HG03558 (cell line): ENCODE measurements at regions not wholly inside any gene's neighbourhood (a gene's known extent, or its start where the extent isn't known, plus 50 kb on each side); places are given as distances from the start of the nearest gene placed in this dataset.
A peak's percentile ranks its signal among the peaks of the same experiment; 100 is the strongest.
"Not testable (repeated sequence)": the region's sequence is repeated elsewhere in the genome, so short reads cannot be mapped to it uniquely, and the experiment has no call there.

Source experiments
- ATAC-seq: cut with Tn5 transposase; IDR thresholded peaks from one replicate; pipeline ENCODE4 v1.9.1; 2021; ENCODE audit warnings: moderate number of reproducible peaks; ENCODE audit not compliant: unreplicated experiment; ENCODE audit errors: extremely low read depth

DNA sequence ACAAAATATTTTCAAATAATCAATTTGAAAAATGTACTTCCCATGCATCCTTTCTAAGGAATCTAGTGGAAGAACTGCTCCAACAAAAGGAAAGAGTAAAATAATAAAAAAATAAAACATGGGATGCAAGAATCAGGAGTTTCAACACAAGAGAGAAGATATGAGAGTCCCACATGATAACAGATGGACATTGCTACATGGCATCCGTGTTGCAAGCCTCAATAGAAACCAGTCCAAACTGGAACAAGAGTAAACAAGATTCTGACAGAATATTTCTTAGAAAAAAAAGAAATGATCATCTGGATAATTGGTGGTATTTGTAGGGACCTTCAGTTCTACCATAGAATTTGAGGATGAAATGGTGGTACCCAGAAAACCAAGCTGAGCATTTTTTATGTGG is 186.8 kb downstream of the FRK start:
- ATAC-seq = no peak

DNA sequence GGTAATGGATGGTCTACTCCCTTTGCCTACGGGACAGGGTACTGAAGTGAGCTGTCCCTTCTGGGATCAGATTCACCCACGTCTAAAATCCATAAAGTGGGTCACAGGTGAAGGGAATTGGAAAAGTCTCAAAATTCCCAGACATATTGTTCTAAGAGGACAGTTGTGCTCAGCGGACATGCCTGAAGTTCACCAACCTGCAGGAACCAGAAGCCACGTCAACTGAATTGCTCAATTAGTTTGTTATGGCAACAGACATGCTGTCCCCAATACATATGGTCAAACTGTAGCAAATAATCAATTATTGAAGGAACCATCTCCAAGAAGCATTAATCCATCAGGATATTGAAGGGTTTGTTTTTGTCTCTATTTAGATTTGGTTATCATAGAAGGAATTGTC is 190.2 kb downstream of the FRK start:
- no peak for ATAC-seq

DNA sequence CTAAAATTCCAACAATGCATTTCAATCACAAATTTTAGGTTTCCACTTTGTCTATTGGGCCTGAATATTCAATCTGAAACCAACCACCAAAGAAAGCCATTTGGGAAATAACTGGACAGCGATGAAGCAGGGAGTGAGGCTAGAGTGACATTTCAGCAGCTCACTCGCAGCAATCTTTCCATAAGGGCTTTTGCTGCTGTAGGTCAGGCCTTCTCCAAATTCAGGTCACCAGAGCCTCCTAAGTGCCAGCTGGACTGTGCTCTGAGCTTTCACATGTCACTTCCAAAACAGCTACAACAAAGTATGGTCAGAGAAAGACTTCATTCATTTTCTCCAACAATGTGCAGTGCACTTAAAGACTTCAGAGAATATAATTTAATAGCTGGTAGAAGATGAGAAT is 194.8 kb downstream of the FRK start:
- ATAC-seq = no peak

DNA sequence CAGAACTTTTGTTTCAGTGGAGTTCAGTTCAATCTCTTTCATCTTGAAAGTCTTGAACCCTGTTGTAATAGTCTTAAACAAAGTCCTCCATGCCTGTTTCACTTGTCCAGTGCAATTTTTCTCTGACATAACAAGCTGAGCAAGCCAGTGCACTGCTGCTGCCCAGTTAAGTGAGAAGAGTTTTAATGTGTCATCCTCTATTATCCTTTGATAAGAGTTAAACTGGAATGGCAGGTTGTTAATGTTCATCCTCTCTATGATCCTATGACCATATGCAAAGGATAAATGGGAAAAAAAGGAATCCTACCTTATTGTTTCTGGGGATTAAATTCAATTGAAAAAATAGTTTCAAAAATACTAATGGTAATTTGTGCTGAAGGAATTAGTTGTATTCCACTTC is 197.5 kb downstream of the FRK start:
- ATAC-seq = no peak

DNA sequence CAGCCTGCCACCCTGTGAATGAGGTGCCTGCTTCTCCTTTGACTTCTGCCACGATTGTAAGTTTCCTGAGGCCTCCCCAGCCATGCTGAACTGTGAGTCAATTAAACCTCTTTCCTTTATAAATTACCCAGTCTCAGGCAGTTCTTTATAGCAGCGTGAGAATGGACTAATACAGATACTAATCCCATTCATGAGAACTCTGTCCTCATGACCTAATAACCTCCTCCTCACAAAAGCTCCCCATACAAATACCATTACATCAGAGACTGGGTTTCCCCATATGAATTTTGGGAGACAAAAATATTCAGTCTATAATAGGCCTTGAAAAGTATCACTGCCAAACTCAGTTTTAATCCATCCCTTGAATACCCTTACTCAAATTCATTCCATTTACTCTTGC is 199.0 kb downstream of the FRK start:
- not testable (repeated sequence) for ATAC-seq

DNA sequence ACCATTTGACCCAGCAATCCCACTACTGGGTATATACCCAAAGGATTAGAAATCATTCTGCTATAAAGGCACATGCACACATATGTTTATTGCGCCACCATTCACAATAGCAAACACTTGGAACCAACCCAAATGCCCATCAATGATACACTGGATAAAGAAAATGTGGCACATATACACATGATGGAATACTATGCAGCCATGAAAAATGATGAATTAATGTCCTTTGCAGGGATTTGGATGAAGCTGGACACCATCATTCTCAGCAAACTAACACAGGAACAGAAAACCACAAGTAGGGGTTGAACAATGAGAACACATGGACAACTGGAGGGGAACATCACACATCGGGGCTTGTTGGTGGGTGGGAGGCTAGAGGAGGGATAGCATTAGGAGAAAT is 201.1 kb downstream of the FRK start:
- not testable (repeated sequence) for ATAC-seq

DNA sequence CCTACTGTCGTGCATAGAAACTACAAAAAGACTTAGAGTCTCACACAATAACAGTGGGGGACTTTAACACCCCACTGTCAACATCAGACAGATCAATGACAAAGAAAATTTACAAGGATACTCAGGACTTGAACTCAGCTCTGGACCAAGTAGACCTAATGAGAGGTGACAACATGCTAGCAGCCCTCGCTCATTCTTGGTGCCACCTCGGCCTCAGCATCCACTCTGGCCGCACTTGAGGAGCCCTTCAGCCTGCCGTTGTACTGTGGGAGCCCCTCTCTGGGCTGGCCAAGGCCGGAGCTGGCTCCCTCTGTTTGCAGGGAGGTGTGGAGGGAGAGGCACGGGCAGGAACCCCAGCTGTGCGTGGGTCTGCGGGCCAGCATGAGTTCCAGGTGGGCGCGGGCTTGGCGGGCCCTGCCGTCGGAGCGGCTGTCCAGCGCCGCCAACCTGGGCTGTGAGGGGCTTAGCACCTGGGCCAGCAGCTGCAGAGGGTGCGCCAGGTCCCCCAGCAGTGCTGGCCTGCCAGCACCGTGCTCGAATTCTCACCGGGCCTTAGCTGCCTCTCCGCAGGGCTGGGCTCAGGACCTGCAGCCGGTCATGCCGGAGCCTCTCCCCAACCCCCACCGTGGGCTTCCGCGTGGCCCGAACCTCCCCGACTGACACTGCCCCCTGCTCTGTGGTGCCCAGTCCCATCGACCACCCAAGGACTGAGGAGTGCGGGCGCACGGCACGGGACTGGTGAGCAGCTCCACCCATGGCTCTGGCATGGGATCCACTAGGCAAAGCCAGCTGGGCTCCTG is 205.6 kb downstream of the FRK start:
- no peak for ATAC-seq

DNA sequence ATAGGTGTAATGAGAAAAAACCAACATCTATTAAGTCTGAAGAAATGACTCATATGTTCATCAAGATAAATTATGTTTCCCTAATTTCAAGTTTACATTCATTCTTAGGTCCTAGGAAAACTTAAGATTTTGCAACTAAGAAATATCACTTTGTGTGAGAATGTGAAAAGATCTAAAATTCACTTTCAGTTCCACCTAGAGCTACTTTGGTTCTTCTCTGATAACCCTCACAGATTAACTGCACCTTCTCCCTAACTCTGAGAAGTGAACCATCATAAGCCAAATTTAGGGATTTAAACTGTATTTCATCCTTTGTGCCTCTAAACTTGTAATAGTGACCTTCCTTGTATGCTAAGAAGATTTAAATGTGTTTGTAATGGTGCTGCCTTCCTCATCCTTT is 213.0 kb downstream of the FRK start:
- no peak for ATAC-seq

DNA sequence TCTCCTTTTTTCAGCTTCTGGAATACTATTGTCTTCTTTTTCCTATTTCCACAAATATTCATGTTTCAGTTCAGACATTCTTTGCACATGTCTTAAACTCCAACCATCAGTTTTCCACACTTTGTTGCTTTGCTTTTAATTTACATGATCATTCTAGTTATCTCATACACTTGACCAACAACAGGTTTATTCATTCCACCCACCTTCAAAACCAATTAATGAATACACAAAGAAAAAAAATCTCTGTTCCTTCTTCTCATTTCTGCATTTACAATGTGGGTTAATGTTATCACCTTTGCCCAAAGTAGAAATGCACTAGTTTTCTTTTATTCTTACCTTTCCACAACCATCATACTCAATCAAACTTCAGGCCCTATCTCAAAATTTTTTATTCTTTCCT is 216.7 kb downstream of the FRK start:
- ATAC-seq = no peak

DNA sequence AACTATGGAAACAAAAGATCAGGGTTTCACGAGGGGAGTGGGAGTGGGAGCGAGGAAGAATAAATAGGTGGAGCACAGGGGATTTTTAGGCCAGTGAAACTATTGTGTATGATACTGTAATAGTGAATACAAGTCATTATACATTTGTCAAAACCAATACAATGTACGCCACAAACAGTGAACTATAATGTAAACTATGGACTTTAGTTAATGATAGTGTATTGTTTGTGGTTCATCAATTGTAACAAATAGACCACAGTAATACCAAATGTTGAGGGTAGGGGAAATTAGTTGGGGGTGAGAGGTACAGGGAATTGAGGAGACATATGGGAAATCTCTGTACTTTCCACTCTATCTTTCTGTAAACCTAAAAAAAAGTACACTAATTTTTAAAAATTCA is 218.4 kb downstream of the FRK start:
- no peak for ATAC-seq

DNA sequence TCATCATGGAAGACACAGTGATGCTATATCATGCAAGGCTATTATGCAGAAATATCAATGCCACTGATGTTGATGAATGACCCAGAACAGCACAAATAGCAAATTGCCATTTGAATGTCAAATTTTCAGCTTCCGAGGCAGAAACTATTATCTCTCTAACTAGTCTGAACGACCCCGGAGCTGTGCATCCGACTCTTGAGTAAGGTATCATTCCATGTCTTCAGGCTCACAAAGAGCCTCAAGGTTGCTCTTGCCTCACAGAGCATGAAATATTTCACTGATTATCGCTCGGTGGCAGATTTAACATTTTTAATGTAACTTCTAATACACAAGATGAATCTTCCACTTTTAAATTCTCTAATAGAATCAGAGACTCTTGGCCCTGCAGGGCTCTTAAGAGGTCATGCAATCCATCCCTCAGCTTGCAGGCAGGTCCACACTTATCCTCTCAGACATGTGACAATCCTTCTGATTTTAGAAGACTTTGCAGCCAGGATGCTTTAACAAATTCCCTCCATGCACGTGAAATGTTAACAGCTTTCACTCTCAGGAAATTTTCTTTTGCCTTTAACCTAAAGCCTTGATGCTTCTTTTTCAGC is 221.0 kb downstream of the FRK start:
- no peak for ATAC-seq

DNA sequence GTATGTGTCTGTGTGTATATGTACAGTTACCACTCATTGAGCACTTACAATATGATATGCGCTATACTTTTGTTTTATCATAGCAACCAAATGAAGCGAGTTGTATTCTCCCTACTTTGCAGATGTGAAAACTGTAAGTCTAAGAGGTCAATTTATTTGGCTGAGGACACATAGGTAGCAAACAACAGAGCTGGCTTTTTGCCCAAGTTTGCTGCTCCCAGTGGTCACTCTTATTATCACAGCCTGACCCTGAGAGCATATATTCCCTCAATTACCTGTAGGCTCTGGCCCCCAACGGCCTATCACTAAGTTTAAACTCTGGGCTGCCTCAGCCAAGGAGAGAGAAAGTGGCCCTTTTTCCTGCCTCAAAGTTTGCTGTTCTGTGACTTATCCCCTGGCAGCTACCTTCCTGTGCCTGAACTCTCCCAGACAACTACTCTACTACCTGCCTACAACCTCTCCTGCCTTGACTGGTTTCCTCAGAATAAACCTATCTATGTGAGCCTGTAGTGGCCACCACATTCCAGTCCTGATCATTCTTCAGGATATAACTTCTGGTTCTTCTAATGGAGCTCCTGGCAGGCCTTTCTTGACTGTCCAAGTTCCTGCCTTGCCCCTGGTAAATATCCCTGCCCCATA is 221.8 kb downstream of the FRK start:
- ATAC-seq = peak; percentile 79

DNA sequence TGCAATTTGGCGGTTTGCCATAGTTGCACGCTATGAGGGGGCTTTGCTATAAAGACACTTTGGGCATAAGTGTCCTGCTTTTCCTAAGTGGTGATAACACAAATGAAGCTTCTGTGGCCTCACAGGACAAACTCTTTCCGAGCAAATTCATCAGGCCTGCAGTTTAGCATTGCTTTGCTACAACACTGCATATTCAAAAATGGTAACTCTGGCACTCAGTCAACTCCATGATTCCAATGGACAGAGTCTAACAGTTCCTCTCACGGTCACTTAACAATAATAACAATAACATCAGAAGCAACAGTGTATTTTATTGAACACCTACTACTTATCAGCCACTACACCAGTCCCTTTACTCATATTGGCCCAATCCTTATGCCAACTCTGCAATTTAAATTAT is 222.5 kb downstream of the FRK start:
- ATAC-seq = no peak

DNA sequence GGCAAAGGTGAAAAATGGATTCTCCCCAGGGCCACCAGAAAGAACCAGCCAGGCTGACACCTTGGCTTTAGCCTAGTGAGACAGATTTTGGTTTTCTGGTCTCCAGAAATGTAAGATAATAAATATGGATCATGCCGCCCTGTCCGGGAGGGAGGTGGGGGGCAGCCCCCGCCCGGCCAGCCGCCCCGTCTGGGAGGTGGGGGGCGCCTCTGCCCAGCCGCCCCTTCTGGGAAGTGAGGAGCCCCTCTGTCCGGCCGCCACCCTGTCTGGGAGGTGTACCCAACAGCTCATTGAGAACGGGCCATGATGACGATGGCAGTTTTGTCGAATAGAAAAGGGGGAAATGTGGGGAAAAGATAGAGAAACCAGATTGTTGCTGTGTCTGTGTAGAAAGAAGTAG is 224.3 kb downstream of the FRK start:
- not testable (repeated sequence) for ATAC-seq

DNA sequence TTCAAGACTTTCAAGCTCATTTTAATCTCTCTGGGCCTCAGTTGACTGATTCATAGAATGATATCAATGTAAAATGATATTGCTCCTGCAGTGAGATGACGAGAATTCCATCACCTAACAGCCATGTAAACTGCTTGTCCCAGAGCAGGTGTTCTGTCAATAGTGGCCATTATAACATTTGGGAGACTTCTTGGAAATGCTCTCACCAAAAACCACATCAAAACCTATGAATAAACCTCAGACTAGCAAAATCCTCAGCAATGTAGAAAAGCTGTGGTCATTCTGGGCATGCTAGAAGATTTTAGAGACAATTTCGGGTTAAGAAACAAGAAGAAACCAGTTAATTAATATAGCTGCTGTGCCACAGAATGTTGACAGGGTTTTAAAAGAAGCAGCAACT is 225.4 kb downstream of the FRK start:
- ATAC-seq = no peak

DNA sequence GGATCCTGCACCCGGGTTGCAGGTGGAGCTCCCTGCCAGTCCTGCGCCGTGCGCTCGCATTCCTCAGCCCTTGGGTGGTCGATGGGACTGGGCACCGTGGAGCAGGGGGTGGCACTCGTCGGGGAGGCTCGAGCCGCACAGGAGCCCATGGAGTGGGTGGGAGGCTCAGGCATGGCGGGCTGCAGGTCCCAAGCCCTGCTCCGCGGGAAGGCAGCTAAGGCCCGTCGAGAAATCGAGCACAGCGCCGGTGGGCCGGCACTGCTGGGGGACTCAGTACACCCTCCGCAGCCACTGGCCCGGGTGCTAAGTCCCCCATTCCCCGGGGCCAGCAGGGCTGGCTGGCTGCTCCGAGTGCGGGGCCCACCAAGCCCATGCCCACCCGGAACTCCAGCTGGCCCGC is 226.1 kb downstream of the FRK start:
- not testable (repeated sequence) for ATAC-seq

DNA sequence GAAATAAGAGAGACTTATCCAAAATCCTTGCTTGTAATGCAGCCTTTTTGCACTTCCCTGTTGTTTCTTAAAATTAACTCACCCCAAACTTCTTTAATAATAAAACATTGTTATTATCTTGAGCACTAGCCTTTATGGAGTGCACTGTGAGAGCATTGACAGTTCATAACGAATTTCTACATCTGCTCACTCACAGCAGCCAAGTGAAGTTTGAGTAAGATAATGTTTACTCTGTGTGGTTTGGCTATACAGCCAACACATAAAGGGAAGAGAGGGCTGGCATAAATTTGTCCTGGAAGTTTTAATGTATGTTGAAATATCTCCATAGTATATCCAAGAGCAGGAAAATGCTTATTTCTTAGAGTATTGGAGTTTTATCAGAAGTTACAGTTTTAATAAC is 227.9 kb downstream of the FRK start:
- no peak for ATAC-seq

DNA sequence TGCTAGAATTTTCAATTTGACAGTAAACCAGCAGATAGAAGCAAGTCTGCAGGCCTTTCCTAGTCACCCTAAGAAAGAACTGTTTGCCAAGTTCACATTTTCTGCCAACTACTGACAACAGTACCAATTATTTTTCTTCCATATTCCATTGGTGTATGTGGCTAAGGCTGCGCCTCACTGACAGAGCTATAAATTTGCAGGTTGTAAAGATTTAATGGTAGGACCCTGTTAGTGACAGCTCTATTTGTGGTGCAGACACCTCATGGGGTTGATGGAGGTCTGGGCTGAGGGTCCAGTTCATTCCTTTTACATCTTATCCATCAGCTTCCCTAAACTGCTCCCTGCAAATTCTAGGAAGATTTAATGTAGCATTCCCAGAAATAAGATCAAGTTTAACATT is 228.5 kb downstream of the FRK start:
- no peak for ATAC-seq

DNA sequence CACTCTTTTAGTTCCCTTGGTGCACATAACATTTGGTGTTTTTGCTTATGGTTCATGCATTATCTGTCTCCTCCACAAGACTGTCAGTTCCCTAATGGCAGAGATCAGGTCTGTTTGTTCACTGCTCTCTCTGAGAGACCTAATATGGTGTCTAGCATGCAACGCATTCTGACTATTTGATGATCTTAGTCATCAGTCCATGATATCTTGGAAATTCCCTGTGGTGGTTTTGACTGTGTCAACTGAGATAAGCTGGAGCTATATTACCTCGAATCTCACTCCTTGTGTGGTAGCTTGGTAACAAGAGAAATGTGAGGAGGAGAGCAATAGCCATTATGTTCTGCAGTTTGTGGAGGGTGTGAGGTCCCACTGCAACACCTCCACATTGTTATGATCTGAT is 229.8 kb downstream of the FRK start:
- ATAC-seq = no peak

DNA sequence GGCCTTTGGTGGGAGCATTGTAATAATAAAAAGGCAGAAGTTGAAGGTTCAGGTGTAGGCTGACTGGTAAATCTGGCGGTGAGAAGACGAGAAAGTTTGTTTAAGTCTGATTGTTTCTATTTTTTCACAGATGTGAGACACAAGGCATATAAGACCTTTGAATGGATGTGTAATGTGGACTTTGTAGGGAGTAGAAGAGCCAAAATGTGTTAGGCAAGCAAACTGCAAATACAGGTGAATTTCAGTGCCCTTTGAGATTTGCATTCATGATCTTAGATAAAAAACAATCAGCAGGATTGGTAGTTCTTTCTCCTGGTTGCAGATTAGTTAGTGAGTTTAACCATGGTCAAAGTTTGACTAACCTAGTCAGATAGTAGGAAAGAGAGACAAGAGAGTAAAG is 238.9 kb downstream of the FRK start:
- ATAC-seq = no peak

DNA sequence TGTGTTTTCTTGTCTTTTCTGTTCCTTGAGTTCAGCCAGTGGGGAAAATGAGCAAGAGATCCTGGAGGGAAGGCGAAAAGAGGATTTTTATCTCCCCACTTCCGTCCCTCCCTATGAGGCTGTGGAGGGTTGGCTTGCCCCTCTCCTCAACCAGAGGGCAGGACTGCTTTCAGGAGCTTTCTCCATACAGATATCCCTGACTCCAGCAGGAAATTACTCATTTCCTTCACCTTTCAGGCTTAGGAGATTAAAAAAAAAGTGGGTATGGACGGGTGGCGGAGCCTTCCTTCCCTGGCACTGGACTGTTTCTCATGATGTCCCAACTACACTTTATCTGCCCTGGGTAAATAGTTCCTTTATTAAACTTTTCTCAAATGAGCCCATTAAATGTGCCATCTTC is 241.2 kb downstream of the FRK start:
- no peak for ATAC-seq

DNA sequence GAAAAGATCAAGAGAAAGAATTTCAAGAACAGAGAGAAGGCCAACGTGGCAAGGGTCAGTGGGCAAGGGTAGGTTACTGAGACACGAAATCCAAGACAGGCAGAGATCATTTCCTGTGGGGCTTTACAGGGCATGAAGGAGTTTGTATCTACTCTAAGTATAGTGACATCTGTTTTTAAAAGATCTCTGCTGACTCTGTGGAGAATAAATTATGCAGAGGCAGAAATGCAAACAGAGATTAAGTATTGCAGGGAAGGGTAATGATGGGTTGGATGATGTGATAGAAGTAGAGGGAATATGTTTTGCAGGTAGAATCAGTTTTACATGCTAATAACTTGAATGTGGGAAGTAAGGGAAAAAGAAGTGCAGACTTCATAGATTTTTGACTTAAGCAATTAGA is 243.5 kb downstream of the FRK start:
- ATAC-seq = no peak
